ENCODE measurements at regions not wholly inside any gene's neighbourhood (a gene's known extent, or its start where the extent isn't known, plus 50 kb on each side); places are given as distances from the start of the nearest gene placed in this dataset.

DNA sequence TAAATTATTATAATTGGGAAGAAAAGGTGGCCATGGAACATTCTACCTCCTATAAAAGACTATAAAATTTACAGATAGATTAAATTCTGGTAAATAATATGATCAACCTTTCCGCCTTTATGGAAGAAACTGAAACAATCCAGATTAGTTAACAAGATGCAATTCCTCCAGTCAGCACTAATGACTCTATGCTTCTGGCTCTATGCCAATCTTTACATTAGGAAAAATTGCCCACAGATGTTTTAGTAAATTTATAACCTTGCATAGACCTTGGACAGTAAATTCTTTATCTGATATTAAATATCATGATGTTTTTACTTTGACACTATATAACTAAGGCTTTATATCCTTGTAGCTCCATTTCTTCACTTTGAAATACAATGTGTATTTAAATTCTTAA is 2302.5 kb downstream of the ARAP2 start:
- TF ChIP-seq, protein P1, sequence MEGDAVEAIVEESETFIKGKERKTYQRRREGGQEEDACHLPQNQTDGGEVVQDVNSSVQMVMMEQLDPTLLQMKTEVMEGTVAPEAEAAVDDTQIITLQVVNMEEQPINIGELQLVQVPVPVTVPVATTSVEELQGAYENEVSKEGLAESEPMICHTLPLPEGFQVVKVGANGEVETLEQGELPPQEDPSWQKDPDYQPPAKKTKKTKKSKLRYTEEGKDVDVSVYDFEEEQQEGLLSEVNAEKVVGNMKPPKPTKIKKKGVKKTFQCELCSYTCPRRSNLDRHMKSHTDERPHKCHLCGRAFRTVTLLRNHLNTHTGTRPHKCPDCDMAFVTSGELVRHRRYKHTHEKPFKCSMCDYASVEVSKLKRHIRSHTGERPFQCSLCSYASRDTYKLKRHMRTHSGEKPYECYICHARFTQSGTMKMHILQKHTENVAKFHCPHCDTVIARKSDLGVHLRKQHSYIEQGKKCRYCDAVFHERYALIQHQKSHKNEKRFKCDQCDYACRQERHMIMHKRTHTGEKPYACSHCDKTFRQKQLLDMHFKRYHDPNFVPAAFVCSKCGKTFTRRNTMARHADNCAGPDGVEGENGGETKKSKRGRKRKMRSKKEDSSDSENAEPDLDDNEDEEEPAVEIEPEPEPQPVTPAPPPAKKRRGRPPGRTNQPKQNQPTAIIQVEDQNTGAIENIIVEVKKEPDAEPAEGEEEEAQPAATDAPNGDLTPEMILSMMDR (IDR thresholded peaks at IDR 0.05): no peak
- TF ChIP-seq EZH2 (IDR thresholded peaks at IDR 0.05): no peak

All from neural progenitor cell (in vitro differentiated cells).